ENCODE measurements at regions not wholly inside any gene's neighbourhood (a gene's known extent, or its start where the extent isn't known, plus 50 kb on each side); places are given as distances from the start of the nearest gene placed in this dataset.

- TF ChIP-seq, protein P1, sequence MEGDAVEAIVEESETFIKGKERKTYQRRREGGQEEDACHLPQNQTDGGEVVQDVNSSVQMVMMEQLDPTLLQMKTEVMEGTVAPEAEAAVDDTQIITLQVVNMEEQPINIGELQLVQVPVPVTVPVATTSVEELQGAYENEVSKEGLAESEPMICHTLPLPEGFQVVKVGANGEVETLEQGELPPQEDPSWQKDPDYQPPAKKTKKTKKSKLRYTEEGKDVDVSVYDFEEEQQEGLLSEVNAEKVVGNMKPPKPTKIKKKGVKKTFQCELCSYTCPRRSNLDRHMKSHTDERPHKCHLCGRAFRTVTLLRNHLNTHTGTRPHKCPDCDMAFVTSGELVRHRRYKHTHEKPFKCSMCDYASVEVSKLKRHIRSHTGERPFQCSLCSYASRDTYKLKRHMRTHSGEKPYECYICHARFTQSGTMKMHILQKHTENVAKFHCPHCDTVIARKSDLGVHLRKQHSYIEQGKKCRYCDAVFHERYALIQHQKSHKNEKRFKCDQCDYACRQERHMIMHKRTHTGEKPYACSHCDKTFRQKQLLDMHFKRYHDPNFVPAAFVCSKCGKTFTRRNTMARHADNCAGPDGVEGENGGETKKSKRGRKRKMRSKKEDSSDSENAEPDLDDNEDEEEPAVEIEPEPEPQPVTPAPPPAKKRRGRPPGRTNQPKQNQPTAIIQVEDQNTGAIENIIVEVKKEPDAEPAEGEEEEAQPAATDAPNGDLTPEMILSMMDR (IDR thresholded peaks at IDR 0.05): no peak
- no peak for TF ChIP-seq POLR2AphosphoS5 (IDR thresholded peaks at IDR 0.05)
- TF ChIP-seq POLR2A (IDR thresholded peaks at IDR 0.05): no peak
Measured at GRCh38 chr15:70417535-70417934, 319.8 kb upstream of the TLE3 start.
